Nephron (organoid): ENCODE measurements at regions not wholly inside any gene's neighbourhood (a gene's known extent, or its start where the extent isn't known, plus 50 kb on each side); places are given as distances from the start of the nearest gene placed in this dataset.

Experiments used
- H3K27ac Mint-ChIP-seq, 3 experiments: 2 replicates each; pipeline ENCODE4 v1.8.0; 2020; ENCODE audit warnings: mixed read lengths in 3 of 3, mild to moderate bottlenecking in 2 of 3, moderate library complexity in 1 of 3
- H3K27me3 Mint-ChIP-seq: 2 replicates; pipeline ENCODE4 v1.8.0; 2021; ENCODE audit warnings: low read depth, mild to moderate bottlenecking, moderate library complexity, mixed read lengths
- H3K36me3 Mint-ChIP-seq: 2 replicates; pipeline ENCODE4 v1.8.0; 2020; ENCODE audit warnings: low read depth, mixed read lengths
- H3K4me1 Mint-ChIP-seq: 2 replicates; pipeline ENCODE4 v1.8.0; 2020; ENCODE audit warnings: mixed read lengths
- H3K4me3 Mint-ChIP-seq, 3 experiments: 2 replicates each; pipeline ENCODE4 v1.8.0; 2020; ENCODE audit warnings: mild to moderate bottlenecking in 3 of 3, mixed read lengths in 3 of 3, moderate library complexity in 2 of 3
- H3K9me3 Mint-ChIP-seq: 2 replicates; pipeline ENCODE4 v1.8.0; 2020; ENCODE audit warnings: mixed read lengths
- TF ChIP-seq, protein P1 (sequence below), 3 experiments: fragments of 200-600 bp; sonication (generic); IDR thresholded peaks; one replicate each; pipeline ENCODE4 v1.5.0; 2021; ENCODE audit warnings: antibody characterized with exemption in 3 of 3; ENCODE audit not compliant: unreplicated experiment in 3 of 3

DNA sequence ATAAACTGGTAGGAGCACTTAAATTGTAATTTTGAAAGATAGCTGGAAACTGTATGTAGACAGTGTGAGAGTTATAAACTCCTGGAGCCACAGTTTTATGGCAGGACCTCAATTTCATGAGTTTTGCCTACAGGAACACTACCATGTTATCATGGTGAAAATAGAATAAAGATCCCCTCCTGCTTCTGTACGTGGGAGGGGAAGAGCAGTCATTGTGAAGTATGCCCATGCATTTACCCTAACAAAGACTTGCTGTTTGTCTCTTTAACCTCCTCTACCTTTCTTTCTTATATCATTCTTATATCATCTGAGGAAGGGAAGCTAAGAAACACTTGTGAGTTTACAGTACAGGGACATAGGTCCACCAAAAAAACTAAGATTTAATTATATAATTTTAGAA is 327.0 kb downstream of the PCDH10 start:
- H3K27me3 Mint-ChIP-seq: no peaks in the 10 kb centered on the region
- no peaks in the 10 kb centered on the region for H3K9me3 Mint-ChIP-seq
- H3K36me3 Mint-ChIP-seq: no peaks in the 10 kb centered on the region
- no peak overlapping the region for H3K4me3 Mint-ChIP-seq
- no peaks in the 10 kb centered on the region for H3K4me1 Mint-ChIP-seq
- H3K27ac Mint-ChIP-seq: no peak overlapping the region
- TF ChIP-seq, protein P1, sequence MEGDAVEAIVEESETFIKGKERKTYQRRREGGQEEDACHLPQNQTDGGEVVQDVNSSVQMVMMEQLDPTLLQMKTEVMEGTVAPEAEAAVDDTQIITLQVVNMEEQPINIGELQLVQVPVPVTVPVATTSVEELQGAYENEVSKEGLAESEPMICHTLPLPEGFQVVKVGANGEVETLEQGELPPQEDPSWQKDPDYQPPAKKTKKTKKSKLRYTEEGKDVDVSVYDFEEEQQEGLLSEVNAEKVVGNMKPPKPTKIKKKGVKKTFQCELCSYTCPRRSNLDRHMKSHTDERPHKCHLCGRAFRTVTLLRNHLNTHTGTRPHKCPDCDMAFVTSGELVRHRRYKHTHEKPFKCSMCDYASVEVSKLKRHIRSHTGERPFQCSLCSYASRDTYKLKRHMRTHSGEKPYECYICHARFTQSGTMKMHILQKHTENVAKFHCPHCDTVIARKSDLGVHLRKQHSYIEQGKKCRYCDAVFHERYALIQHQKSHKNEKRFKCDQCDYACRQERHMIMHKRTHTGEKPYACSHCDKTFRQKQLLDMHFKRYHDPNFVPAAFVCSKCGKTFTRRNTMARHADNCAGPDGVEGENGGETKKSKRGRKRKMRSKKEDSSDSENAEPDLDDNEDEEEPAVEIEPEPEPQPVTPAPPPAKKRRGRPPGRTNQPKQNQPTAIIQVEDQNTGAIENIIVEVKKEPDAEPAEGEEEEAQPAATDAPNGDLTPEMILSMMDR (IDR thresholded peaks at IDR 0.05; ENCODE audit: unreplicated experiment in 3 of 3): no peak

DNA sequence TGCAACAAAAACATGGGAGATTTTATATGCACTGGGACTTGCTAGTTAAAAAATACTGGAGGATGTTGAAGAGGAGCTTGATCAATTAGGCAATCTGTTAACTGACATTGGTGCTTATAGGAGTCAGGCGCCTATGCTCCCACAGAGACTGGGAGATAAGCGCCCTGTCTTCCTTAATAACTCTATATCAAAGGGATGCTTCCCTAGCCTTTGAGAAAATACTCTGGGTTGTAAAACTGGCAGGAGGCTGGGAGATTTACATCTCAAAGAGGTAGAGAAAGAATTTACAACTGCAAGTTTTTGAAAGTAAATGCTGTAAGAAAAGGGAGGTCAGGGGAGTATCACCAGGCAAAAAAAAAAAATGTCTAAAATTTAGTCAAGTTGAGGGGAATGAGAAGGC is 325.4 kb downstream of the PCDH10 start:
- Mint-ChIP-seq H3K9me3 (no peaks in the 10 kb centered on the region), H3K36me3 (no peaks in the 10 kb centered on the region), H3K4me3 (no peak overlapping the region), H3K27me3 (no peaks in the 10 kb centered on the region), H3K27ac (peak overlapping the region in 1 of 3 experiments; percentile 2), H3K4me1 (no peaks in the 10 kb centered on the region)
- TF ChIP-seq, protein P1 (IDR thresholded peaks at IDR 0.05; ENCODE audit: unreplicated experiment in 3 of 3): no peak

DNA sequence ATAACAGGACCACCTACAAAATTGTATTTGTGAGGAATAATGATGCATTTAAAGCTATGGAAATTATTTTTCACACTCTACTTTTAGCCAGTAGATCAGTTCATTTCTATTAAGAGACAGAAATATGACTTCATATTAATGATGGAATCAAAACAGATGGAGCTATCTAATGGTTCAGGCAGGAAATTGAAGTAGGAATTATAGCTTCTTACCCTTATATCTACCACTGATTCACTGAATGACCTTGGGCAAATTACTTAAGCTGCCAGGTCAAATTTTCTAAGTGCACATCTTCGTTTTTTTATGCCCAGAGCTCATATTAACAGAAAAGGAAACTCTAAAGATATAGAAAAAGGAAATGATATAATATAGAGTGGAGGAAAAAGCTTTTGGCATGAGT is 323.1 kb downstream of the PCDH10 start:
- Mint-ChIP-seq H3K27ac (no peak overlapping the region), H3K4me3 (no peak overlapping the region), H3K4me1 (no peaks in the 10 kb centered on the region), H3K9me3 (no peaks in the 10 kb centered on the region), H3K36me3 (no peaks in the 10 kb centered on the region), H3K27me3 (no peaks in the 10 kb centered on the region)
- TF ChIP-seq, protein P1 (IDR thresholded peaks at IDR 0.05; ENCODE audit: unreplicated experiment in 3 of 3): no peak

DNA sequence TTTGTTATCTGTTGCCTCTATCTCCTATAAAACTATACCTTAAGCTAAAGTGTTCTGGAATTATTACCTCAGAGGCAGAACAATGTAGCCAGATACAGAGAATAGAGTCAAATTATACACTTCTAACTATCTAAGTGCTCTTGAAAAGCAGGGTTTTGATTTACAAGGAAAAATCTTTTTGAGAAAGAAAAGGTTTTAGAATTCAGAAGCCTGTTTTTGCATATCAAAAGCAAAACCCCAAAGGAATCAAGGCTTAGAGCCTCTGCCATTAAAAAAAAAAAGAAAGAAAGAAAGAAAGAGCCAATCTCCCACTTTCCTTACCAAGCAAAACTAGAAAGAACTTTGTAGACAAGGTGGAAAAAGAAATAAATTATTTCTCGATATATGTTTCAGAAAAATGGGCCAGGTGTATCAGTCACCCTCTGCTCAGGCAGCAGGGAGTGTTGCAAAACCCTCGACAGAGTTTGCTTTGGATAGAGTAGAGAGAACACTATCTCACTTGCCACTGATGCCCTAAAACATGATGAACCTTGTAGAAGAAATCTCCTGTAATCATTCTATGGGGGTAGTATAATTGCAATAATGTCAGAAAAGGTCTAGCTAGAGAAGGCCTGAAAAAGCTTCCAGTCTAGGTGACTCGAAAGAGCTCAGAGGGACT is 318.3 kb downstream of the PCDH10 start:
- peaks cover 5% of the 10 kb centered on the region for H3K4me1 Mint-ChIP-seq
- TF ChIP-seq, protein P1 (IDR thresholded peaks at IDR 0.05; ENCODE audit: unreplicated experiment in 3 of 3): no peak
- no peaks in the 10 kb centered on the region for H3K9me3 Mint-ChIP-seq
- no peak overlapping the region for H3K27ac Mint-ChIP-seq
- H3K4me3 Mint-ChIP-seq: no peak overlapping the region
- H3K36me3 Mint-ChIP-seq: no peaks in the 10 kb centered on the region
- no peaks in the 10 kb centered on the region for H3K27me3 Mint-ChIP-seq

DNA sequence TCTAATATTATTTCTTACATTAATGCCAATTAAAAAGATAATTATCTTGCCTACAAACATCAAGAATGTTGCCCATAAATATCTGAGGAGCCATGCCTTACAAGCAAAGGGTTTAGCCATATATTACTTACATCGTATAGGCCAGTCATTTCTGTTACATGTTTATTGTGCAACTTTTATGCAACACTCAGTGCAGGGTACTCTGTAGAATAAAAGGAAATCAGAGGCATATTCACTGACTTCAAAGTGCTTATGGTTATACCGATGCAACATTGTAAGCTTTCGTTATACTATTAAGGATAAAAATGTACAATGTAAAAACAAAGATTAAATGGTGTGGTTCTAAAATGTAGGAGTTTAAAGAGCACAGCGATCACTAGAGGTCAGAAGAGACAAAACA is 315.9 kb downstream of the PCDH10 start:
- TF ChIP-seq, protein P1 (IDR thresholded peaks at IDR 0.05; ENCODE audit: unreplicated experiment in 3 of 3): no peak
- Mint-ChIP-seq H3K27ac (no peak overlapping the region), H3K36me3 (no peaks in the 10 kb centered on the region), H3K4me1 (peaks cover 5% of the 10 kb centered on the region), H3K27me3 (no peaks in the 10 kb centered on the region), H3K4me3 (no peak overlapping the region), H3K9me3 (no peaks in the 10 kb centered on the region)

DNA sequence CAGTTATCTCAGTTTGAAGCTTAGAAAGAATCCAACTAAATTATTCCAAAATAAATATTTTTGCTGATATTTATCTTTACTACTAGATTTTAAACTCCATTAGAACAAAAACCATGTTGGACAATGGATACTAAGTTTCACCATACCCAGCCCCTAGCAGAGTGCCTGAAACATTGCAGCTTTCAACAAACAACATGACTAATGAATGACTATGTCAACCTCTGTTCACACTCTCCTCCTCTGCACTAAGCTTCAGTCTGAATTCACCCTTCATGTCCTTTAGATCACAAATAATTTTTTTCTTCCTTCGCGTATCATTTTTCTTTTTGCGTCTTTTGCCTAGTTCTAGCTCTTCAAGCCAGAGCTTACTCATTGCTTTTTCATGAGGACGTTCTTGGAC is 315.2 kb downstream of the PCDH10 start:
- peaks cover 5% of the 10 kb centered on the region for H3K4me1 Mint-ChIP-seq
- H3K27ac Mint-ChIP-seq: peak overlapping the region in 1 of 3 experiments; percentile 9
- H3K9me3 Mint-ChIP-seq: no peaks in the 10 kb centered on the region
- no peaks in the 10 kb centered on the region for H3K27me3 Mint-ChIP-seq
- no peaks in the 10 kb centered on the region for H3K36me3 Mint-ChIP-seq
- H3K4me3 Mint-ChIP-seq: no peak overlapping the region
- TF ChIP-seq, protein P1 (IDR thresholded peaks at IDR 0.05; ENCODE audit: unreplicated experiment in 3 of 3): no peak
